ENCODE measurements at regions not wholly inside any gene's neighbourhood (a gene's known extent, or its start where the extent isn't known, plus 50 kb on each side); places are given as distances from the start of the nearest gene placed in this dataset.

- H3K4me3 ChIP-seq (ENCODE audit: severe bottlenecking), result no peak overlapping the region
- DNase-seq (ENCODE audit: low spot score) (no peak), ATAC-seq (ENCODE audit: low read depth) (no peak)
- no peaks in the 10 kb centered on the region for H3K36me3 ChIP-seq (ENCODE audit: low read depth)
- TF ChIP-seq, protein P1, sequence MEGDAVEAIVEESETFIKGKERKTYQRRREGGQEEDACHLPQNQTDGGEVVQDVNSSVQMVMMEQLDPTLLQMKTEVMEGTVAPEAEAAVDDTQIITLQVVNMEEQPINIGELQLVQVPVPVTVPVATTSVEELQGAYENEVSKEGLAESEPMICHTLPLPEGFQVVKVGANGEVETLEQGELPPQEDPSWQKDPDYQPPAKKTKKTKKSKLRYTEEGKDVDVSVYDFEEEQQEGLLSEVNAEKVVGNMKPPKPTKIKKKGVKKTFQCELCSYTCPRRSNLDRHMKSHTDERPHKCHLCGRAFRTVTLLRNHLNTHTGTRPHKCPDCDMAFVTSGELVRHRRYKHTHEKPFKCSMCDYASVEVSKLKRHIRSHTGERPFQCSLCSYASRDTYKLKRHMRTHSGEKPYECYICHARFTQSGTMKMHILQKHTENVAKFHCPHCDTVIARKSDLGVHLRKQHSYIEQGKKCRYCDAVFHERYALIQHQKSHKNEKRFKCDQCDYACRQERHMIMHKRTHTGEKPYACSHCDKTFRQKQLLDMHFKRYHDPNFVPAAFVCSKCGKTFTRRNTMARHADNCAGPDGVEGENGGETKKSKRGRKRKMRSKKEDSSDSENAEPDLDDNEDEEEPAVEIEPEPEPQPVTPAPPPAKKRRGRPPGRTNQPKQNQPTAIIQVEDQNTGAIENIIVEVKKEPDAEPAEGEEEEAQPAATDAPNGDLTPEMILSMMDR (IDR thresholded peaks at IDR 0.05; ENCODE audit: poor library complexity, severe bottlenecking), result no peak
- peaks cover 8% of the 10 kb centered on the region for H3K9me3 ChIP-seq (ENCODE audit: severe bottlenecking)
- H3K27ac ChIP-seq (ENCODE audit: poor library complexity, severe bottlenecking), result peak overlapping the region; percentile 5
- no peaks in the 10 kb centered on the region for H3K27me3 ChIP-seq (ENCODE audit: insufficient read depth, poor library complexity, severe bottlenecking)
- H3K4me1 ChIP-seq (ENCODE audit: insufficient read depth, poor library complexity, severe bottlenecking), result peaks cover 4% of the 10 kb centered on the region
Observed at GRCh38 chr10:128624656-128625530, 498.7 kb upstream of the MKI67 start.

DNA sequence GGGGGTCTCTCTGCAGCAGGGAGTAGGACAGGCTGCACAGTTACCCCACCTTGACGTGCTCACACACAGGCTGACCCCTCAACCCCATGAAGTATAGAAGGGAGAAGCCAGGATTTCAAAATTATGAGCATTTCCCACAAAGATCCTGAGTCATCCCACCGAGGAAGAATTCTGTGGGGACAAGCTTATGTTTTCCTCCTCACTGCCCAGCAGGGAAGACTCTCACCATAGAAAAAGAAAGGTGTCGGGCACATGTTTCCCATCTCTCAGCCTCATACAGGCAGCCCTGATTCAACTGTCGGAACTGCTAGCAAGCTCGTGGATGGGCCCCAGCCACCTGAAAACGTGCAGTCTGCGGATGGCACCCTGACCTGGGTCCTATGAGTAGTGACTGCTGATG lies 499.7 kb upstream of the MKI67 start:
- no peak overlapping the region for H3K4me3 ChIP-seq (ENCODE audit: severe bottlenecking)
- TF ChIP-seq, protein P1 (IDR thresholded peaks at IDR 0.05; ENCODE audit: poor library complexity, severe bottlenecking), result no peak
- H3K9me3 ChIP-seq (ENCODE audit: severe bottlenecking), result peaks cover 9% of the 10 kb centered on the region
- no peaks in the 10 kb centered on the region for H3K27me3 ChIP-seq (ENCODE audit: insufficient read depth, poor library complexity, severe bottlenecking)
- no peak overlapping the region for H3K27ac ChIP-seq (ENCODE audit: poor library complexity, severe bottlenecking)
- H3K4me1 ChIP-seq (ENCODE audit: insufficient read depth, poor library complexity, severe bottlenecking), result peaks cover 4% of the 10 kb centered on the region
- ATAC-seq (ENCODE audit: low read depth) (no peak), DNase-seq (ENCODE audit: low spot score) (no peak)
- no peaks in the 10 kb centered on the region for H3K36me3 ChIP-seq (ENCODE audit: low read depth)

GRCh38 chr10:128626397-128627000 lies 500.3 kb upstream of the MKI67 start:
- Histone ChIP-seq H3K27ac (ENCODE audit: poor library complexity, severe bottlenecking) (no peak overlapping the region), H3K36me3 (ENCODE audit: low read depth) (no peaks in the 10 kb centered on the region), H3K4me1 (ENCODE audit: insufficient read depth, poor library complexity, severe bottlenecking) (peaks cover 4% of the 10 kb centered on the region), H3K9me3 (ENCODE audit: severe bottlenecking) (peaks cover 9% of the 10 kb centered on the region), H3K27me3 (ENCODE audit: insufficient read depth, poor library complexity, severe bottlenecking) (no peaks in the 10 kb centered on the region), H3K4me3 (ENCODE audit: severe bottlenecking) (no peak overlapping the region)
- peak; percentile 36; the same call in 2 of the 3 replicates for ATAC-seq (ENCODE audit: low read depth)
- DNase-seq (ENCODE audit: low spot score), result no peak
- TF ChIP-seq, protein P1 (IDR thresholded peaks at IDR 0.05; ENCODE audit: poor library complexity, severe bottlenecking), result no peak

DNA sequence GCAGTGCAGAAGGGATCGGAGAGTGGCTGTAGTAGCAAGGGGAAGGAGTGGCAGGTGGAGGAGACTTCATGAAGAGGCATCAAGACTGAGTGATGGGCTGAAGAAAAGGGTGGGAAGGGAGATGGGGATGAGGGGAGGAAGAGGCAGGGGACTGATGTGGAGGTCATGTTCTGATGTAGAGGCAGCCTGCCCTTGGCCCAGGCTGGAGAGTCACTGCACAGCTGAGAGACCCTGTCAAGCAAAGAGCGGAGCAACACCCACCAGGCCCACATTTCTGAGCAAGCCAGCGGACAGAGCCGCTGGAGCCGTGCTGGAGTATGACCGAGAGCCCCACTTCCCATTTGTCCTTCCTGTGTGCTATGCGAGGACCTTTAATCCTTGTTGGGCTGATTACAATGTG lies 501.6 kb upstream of the MKI67 start:
- TF ChIP-seq, protein P1 (IDR thresholded peaks at IDR 0.05; ENCODE audit: poor library complexity, severe bottlenecking), result no peak
- ATAC-seq (ENCODE audit: low read depth), result no peak
- Histone ChIP-seq H3K4me3 (ENCODE audit: severe bottlenecking) (no peak overlapping the region), H3K36me3 (ENCODE audit: low read depth) (no peaks in the 10 kb centered on the region), H3K27ac (ENCODE audit: poor library complexity, severe bottlenecking) (no peak overlapping the region), H3K27me3 (ENCODE audit: insufficient read depth, poor library complexity, severe bottlenecking) (no peaks in the 10 kb centered on the region), H3K4me1 (ENCODE audit: insufficient read depth, poor library complexity, severe bottlenecking) (peaks cover 4% of the 10 kb centered on the region), H3K9me3 (ENCODE audit: severe bottlenecking) (peaks cover 8% of the 10 kb centered on the region)
- DNase-seq (ENCODE audit: low spot score), result no peak

Data from RWPE2 (cell line).